ENCODE measurements at regions not wholly inside any gene's neighbourhood (a gene's known extent, or its start where the extent isn't known, plus 50 kb on each side); places are given as distances from the start of the nearest gene placed in this dataset.

DNA sequence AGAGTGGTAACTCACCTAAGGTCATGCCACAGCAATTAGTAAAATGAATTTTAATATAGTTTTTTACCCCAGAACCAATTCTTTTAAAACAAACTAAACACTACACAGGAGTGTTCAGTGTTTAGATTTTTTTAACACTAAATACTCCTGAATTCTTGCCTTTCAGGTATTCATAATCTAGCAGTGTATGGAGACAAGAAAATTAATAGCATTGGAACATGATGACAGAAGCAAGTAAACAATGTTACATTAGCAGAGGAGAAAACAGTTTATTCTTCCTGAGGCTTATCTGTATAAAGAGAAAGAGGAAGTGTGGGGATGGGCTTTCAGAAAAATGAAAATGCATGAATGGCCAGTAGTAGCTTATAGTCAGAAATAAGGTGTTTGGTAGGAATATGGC is 222.1 kb upstream of the FAT3 start:
- TF ChIP-seq, protein P1, sequence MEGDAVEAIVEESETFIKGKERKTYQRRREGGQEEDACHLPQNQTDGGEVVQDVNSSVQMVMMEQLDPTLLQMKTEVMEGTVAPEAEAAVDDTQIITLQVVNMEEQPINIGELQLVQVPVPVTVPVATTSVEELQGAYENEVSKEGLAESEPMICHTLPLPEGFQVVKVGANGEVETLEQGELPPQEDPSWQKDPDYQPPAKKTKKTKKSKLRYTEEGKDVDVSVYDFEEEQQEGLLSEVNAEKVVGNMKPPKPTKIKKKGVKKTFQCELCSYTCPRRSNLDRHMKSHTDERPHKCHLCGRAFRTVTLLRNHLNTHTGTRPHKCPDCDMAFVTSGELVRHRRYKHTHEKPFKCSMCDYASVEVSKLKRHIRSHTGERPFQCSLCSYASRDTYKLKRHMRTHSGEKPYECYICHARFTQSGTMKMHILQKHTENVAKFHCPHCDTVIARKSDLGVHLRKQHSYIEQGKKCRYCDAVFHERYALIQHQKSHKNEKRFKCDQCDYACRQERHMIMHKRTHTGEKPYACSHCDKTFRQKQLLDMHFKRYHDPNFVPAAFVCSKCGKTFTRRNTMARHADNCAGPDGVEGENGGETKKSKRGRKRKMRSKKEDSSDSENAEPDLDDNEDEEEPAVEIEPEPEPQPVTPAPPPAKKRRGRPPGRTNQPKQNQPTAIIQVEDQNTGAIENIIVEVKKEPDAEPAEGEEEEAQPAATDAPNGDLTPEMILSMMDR (IDR thresholded peaks at IDR 0.05 in 4 of 5, conservative IDR thresholded peaks at IDR 0.05 in 1 of 5) = no peak
- no peak for TF ChIP-seq POLR2A (IDR thresholded peaks at IDR 0.05)
